ENCODE measurements at regions not wholly inside any gene's neighbourhood (a gene's known extent, or its start where the extent isn't known, plus 50 kb on each side); places are given as distances from the start of the nearest gene placed in this dataset.

DNA sequence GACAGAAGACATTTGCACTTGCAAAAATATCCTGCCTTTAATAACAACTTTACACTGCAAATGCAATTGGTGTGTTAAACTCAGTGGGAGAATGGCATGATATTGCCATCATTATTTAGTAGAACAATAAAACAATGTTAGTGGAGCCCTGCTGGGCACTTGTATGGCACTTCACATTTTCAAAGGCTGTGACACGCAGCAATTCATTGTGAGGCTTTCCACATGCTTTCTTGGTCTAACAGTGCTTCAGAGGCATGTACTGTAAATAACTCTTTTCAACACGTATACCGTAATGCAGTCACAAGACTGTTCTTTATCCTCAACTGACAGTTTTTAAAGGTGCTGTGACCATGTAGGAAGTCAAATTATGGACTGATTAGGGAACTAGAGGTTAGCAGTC lies 155.5 kb upstream of the EPB41L4A start:
- TF ChIP-seq, protein P1, sequence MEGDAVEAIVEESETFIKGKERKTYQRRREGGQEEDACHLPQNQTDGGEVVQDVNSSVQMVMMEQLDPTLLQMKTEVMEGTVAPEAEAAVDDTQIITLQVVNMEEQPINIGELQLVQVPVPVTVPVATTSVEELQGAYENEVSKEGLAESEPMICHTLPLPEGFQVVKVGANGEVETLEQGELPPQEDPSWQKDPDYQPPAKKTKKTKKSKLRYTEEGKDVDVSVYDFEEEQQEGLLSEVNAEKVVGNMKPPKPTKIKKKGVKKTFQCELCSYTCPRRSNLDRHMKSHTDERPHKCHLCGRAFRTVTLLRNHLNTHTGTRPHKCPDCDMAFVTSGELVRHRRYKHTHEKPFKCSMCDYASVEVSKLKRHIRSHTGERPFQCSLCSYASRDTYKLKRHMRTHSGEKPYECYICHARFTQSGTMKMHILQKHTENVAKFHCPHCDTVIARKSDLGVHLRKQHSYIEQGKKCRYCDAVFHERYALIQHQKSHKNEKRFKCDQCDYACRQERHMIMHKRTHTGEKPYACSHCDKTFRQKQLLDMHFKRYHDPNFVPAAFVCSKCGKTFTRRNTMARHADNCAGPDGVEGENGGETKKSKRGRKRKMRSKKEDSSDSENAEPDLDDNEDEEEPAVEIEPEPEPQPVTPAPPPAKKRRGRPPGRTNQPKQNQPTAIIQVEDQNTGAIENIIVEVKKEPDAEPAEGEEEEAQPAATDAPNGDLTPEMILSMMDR (conservative IDR thresholded peaks at IDR 0.05; ENCODE audit: control insufficient read depth, insufficient read depth, low read depth, low read length) = no peak
- no peak for DNase-seq (ENCODE audit: low read depth)

DNA sequence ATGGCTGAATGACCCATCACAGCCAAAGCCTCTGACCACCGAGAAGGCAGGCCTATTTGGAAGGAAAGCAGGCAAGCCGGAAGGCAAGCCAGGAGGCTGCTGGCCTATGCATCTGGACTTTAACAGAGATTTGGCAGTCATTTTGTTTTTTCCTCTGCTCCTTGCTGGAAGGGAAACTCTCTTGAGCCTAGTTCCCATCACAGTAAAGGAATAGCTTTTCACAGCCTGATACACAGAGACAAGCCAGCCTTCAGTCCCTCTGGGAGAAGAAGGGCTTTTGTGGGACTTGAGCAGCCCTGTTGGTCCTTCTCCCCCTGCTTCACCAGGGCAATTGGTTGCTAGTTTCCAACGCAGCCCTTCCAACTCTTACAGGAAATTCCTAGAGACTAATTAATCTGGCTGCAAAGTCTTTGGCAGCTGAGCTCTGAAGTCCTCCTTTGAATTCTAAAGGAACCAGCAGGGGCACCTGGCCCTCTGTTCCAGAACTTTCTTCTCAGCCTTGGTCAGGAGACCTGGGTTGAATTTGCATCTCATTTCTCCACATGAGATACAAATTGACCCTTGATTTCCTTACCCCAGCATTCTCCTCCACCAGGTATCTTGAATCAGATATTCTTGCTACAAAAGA lies 157.3 kb upstream of the EPB41L4A start:
- TF ChIP-seq, protein P1 (conservative IDR thresholded peaks at IDR 0.05; ENCODE audit: control insufficient read depth, insufficient read depth, low read depth, low read length) = no peak
- no peak for DNase-seq (ENCODE audit: low read depth)
- H3K4me3 ChIP-seq (ENCODE audit: control insufficient read depth, low read depth, low read length) = no peak overlapping the region

More for the DNA sequence above, 155.5 kb upstream of the EPB41L4A start:
- no peak overlapping the region for H3K4me3 ChIP-seq (ENCODE audit: control insufficient read depth, low read depth, low read length)

DNA sequence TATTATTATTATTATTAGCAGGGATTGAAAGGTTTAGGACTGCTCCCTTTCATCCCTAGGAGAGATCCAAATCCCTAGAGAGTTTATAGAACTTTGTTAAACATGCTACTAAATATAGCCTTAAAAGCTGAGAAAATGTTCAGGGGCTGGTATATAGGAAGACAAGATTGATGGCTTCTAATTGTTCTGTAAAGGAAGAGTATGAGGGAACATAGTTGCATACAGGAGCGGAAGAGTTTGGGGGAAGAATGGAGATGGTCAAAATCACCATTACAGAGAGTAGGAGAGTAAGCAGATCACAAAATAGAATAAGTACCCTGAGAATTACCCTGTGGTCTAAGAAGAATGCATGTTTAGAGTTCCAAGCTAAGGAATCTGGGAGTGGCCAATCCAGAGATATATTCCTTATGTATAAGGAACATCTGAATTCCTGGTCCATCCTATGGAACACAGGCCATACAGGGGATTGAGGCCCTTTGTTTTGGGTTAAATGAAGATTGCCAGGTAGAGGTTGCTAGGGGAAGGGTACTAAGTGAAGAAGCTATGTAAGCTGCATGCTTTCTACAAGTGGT lies 158.0 kb upstream of the APC start:
- DNase-seq (ENCODE audit: low read depth) = no peak
- TF ChIP-seq, protein P1 (conservative IDR thresholded peaks at IDR 0.05; ENCODE audit: control insufficient read depth, insufficient read depth, low read depth, low read length) = no peak
- no peak overlapping the region for H3K4me3 ChIP-seq (ENCODE audit: control insufficient read depth, low read depth, low read length)

DNA sequence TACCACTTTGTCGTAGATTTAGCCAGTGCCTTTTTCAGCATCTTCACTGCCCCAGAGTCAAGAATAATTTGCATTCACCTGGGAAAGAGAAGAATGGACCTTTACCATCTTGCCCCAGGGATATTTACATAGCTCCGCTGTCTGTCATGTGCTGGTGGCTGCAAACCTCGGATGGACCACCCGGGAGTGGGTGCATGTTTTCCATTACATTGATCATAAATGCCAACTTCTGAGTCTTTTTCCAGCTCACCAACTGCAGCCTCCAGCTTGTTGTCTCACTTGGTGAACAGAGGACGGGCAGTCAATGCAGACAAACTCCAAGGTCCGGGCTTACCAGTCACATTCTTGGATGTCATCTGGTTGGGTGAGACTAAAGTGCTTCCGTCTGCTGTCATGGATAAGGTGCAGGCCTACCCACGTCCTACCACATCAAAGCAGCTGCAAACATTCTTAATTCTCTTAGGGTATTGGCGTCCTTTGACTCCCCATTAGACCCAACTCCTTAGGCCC lies 155.8 kb upstream of the APC start:
- no peak overlapping the region for H3K4me3 ChIP-seq (ENCODE audit: control insufficient read depth, low read depth, low read length)
- DNase-seq (ENCODE audit: low read depth) = no peak
- TF ChIP-seq, protein P1 (conservative IDR thresholded peaks at IDR 0.05; ENCODE audit: control insufficient read depth, insufficient read depth, low read depth, low read length) = no peak

DNA sequence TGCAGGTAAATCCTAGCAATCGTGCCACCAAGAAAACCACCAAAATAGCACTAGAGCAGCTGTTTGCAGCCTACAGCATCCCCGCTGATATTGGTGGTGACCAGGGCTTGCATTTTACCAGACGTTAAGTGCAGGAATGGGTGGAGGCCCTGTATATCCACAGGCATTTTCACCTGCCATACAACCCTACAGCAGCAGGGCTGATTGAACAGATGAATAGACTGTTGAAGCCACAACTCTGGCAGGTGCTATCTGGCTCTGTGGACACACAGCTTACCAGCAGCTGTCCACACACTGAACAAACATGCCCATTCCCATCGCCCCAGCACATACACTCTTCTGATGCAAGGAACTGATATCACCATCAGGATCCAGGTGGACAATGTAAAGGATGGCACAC lies 154.5 kb upstream of the APC start:
- TF ChIP-seq, protein P1 (conservative IDR thresholded peaks at IDR 0.05; ENCODE audit: control insufficient read depth, insufficient read depth, low read depth, low read length) = no peak
- DNase-seq (ENCODE audit: low read depth) = no peak

DNA sequence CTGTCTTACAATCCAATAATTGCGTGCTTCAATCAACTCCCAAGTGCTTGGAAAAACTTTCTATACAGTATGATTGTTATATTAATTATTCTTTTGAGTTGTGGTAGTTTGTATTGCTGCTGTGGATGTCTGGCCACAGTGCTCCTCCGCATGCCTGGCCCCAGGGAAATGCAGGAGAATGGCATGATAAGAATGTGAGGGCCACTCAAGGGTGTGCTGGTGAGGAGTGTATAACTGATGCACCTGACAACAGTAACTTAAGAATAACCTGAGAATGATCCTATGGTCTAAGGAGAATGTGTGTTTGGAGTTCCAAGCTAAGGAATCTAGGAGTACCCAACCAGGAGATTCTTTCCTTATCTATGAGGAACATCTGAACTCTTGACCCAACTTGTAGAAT lies 152.9 kb upstream of the APC start:
- DNase-seq (ENCODE audit: low read depth) = no peak
- no peak overlapping the region for H3K4me3 ChIP-seq (ENCODE audit: control insufficient read depth, low read depth, low read length)
- TF ChIP-seq, protein P1 (conservative IDR thresholded peaks at IDR 0.05; ENCODE audit: control insufficient read depth, insufficient read depth, low read depth, low read length) = no peak

More for the DNA sequence above, 154.5 kb upstream of the APC start:
- no peak overlapping the region for H3K4me3 ChIP-seq (ENCODE audit: control insufficient read depth, low read depth, low read length)
